Endothelial cell of umbilical vein (primary cell): ENCODE measurements at regions not wholly inside any gene's neighbourhood (a gene's known extent, or its start where the extent isn't known, plus 50 kb on each side); places are given as distances from the start of the nearest gene placed in this dataset.
"Not testable (repeated sequence)": the region's sequence is repeated elsewhere in the genome, so short reads cannot be mapped to it uniquely, and the experiment has no call there.

Source experiments
- BruUV-seq: library from RNA; stranded (reverse); fragments of 400-500 nt; replicated peaks from 2 replicates; lab custom pipeline; 2021; lab: Mats Ljungman, UMichigan
- CTCF ChIA-PET: fragments of 300-600, 350-600 bp; sonication (Branson Sonifier 250); formaldehyde crosslinking; loops from one replicate; lab custom pipeline; 2021; ENCODE audit warnings: antibody characterized with exemption, inconsistent platforms; lab: Charles Lee
- POLR2A ChIA-PET: fragments of 300-600, 350-600 bp; sonication (Branson Sonifier 250); formaldehyde crosslinking; loops from one replicate; lab custom pipeline; 2021; ENCODE audit warnings: antibody characterized with exemption, inconsistent platforms; lab: Charles Lee
- DNase-seq: peaks from one replicate; pipeline ENCODE4 v3.0.0-alpha.2; 2011; ENCODE audit warnings: low read depth, low spot score
- FAIRE-seq: peaks from 2 replicates; lab custom pipeline; 2011; peaks lifted over from hg19 to GRCh38; lab: Jason Lieb, UNC
- H2AFZ ChIP-seq: 2 replicates; pipeline ENCODE4 v1.6.0; 2012; ENCODE audit warnings: low read depth, low read length, control low read depth, inconsistent platforms
- H3K27ac ChIP-seq: 2 replicates; pipeline ENCODE4 v1.5.1; 2011; ENCODE audit warnings: low read depth, mild to moderate bottlenecking, control low read depth, low read length, moderate library complexity; ENCODE audit not compliant: insufficient read depth
- H3K27me3 ChIP-seq, 2 experiments: 2 replicates each; pipeline versions ENCODE4 v1.6.0 to v1.6.1; 2011; ENCODE audit warnings: low read length in 2 of 2, mixed read lengths in 1 of 2; ENCODE audit not compliant: control insufficient read depth in 2 of 2, insufficient read depth in 2 of 2
- H3K36me3 ChIP-seq, 2 experiments: 2 replicates in 1 of 2; 3 replicates in 1 of 2; pipeline ENCODE4 v1.5.1; 2011; ENCODE audit warnings: low read length in 2 of 2, mild to moderate bottlenecking in 1 of 2, moderate library complexity in 1 of 2; ENCODE audit not compliant: control insufficient read depth in 2 of 2, insufficient read depth in 2 of 2; ENCODE audit errors: extremely low read depth in 1 of 2
- H3K4me1 ChIP-seq: 3 replicates; pipeline ENCODE4 v1.5.1; 2011; ENCODE audit warnings: mild to moderate bottlenecking, low read length; ENCODE audit not compliant: control insufficient read depth, insufficient read depth; ENCODE audit errors: extremely low read depth
- H3K4me2 ChIP-seq: 2 replicates; pipeline ENCODE4 v1.6.1; 2011; ENCODE audit warnings: low read length, control low read depth, mixed read lengths; ENCODE audit not compliant: insufficient read depth
- H3K4me3 ChIP-seq, 3 experiments: fragments of 200-600 bp in 1 of 3; sonication (generic), shearing (Covaris generic) in 1 of 3; replicated peaks in 1 of 3; 2 replicates each; pipeline ENCODE4 v1.5.1; 2011 to 2016; ENCODE audit warnings: control low read depth in 3 of 3, low read length in 3 of 3, mild to moderate bottlenecking in 2 of 3, inconsistent platforms in 1 of 3, low read depth in 1 of 3, moderate library complexity in 1 of 3; ENCODE audit not compliant: insufficient read depth in 1 of 3
- H3K79me2 ChIP-seq: 2 replicates; pipeline ENCODE4 v1.6.0; 2012; ENCODE audit warnings: low read length, inconsistent platforms; ENCODE audit not compliant: control insufficient read depth, insufficient read depth
- H3K9ac ChIP-seq: replicated peaks from 2 replicates; pipeline ENCODE3; 2011; ENCODE audit warnings: low read length, control low read depth; ENCODE audit not compliant: insufficient read depth; ENCODE audit errors: extremely low read depth
- H3K9me1 ChIP-seq: replicated peaks from 3 replicates; pipeline ENCODE4 v1.6.0; 2011; ENCODE audit warnings: mild to moderate bottlenecking, low read length; ENCODE audit not compliant: control insufficient read depth, insufficient read depth; ENCODE audit errors: extremely low read depth
- H3K9me3 ChIP-seq: replicated peaks from 2 replicates; pipeline ENCODE4 v1.5.1; 2012; ENCODE audit warnings: low read length, inconsistent platforms; ENCODE audit not compliant: control insufficient read depth, insufficient read depth
- H4K20me1 ChIP-seq: replicated peaks from 2 replicates; pipeline ENCODE3; 2011; ENCODE audit warnings: mild to moderate bottlenecking, low read length; ENCODE audit not compliant: control insufficient read depth, insufficient read depth; ENCODE audit errors: extremely low read depth
- CTCF ChIP-seq, 2 donors: IDR thresholded peaks; 1 replicate in 1 of 2; 2 replicates in 1 of 2; pipeline ENCODE4 v1.5.1; 2011; ENCODE audit warnings: low read length in 2 of 2, mild to moderate bottlenecking in 2 of 2, moderate library complexity in 2 of 2, control low read depth in 1 of 2, inconsistent platforms in 1 of 2, low read depth in 1 of 2; ENCODE audit not compliant: insufficient read depth in 1 of 2; ENCODE audit errors: extremely low read depth in 1 of 2
- GATA2 ChIP-seq: IDR thresholded peaks from 2 replicates; pipeline ENCODE4 v1.7.0; 2011; ENCODE audit warnings: low read depth, mild to moderate bottlenecking, moderate library complexity, mixed read lengths, low read length; ENCODE audit not compliant: insufficient read length, insufficient read depth
- dilution Hi-C: fragments of 300-500 bp; cut with MboI; formaldehyde crosslinking; loops from one replicate; pipeline ENCODE4 v1.15.0; 2019; ENCODE audit warnings: low sequenced_read_pairs; ENCODE audit not compliant: extremely low pct_ligation_motif_present
- intact Hi-C: fragments of 100-400 bp; cut with micrococcal nuclease; formaldehyde crosslinking; loops from one replicate; pipeline ENCODE4 v1.10.0; 2022

DNA sequence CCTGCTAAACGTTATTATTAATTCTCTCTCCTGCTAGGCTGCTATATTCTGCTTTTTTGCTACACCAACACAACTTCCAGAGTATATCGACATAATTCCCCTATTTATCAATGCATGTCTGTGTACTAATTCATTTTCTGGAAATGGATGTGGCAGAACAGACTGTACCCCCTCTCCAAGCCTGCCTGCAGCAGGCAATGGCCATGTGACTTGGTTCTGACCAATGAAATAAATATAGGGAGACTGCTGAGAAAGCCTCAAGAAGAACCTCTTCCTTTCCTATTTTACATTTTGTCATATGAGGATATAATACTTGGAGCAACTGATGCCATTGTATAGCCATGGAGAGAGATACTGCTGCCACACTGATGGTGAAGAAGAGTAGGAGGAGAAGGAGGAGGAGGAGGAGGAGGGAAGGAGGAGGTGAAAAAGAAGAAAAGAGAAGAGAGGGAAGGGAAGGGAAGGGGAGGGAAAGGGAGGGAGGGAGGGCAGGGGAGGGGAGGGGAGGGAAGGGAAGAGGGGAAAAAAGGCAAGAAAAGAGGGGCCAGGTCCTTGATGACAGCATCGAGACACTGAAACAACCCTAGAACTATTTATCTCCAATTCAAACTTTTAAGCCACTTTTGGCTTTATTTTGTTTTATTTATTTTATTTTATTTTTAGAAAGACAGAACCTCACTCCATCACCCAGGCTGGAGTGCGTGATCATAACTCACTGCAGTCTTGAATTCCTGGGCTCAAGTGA is 57.0 kb upstream of the SPP1 start:
- no peak overlapping the region for H3K9ac ChIP-seq
- no peaks in the 10 kb centered on the region for H3K4me1 ChIP-seq
- no peaks in the 10 kb centered on the region for H3K79me2 ChIP-seq
- no peak overlapping the region for H3K4me2 ChIP-seq
- H3K27me3 ChIP-seq = no peaks in the 10 kb centered on the region
- H2AFZ ChIP-seq = no peak overlapping the region
- no peaks in the 10 kb centered on the region for H3K36me3 ChIP-seq
- no peaks in the 10 kb centered on the region for H3K9me3 ChIP-seq
- H3K4me3 ChIP-seq = no peak overlapping the region
- no peaks in the 10 kb centered on the region for H3K9me1 ChIP-seq
- dilution Hi-C loops = no loop called here
- BruUV-seq = no TSS peak
- intact Hi-C loops = no loop called here
- DNase-seq = no peak
- ChIA-PET CTCF (no interaction called here), POLR2A (no interaction called here)
- no peak overlapping the region for H3K27ac ChIP-seq
- TF ChIP-seq CTCF (IDR thresholded peaks at IDR 0.05; ENCODE audit: extremely low read depth in 1 of 2, insufficient read depth in 1 of 2, low read depth in 1 of 2, low read length in 2 of 2) (no peak), GATA2 (no peak)
- no peaks in the 10 kb centered on the region for H4K20me1 ChIP-seq
- FAIRE-seq = no peak

GRCh38 chr4:87919304-87919703 is 56.2 kb upstream of the SPP1 start:
- H3K79me2 ChIP-seq, H3K36me3 ChIP-seq, H3K4me2 ChIP-seq, H3K9ac ChIP-seq, H3K27me3 ChIP-seq, H3K4me3 ChIP-seq, dilution Hi-C loops, H3K9me3 ChIP-seq, H3K4me1 ChIP-seq, H3K9me1 ChIP-seq, H2AFZ ChIP-seq, POLR2A ChIA-PET, intact Hi-C loops, H4K20me1 ChIP-seq, DNase-seq, FAIRE-seq, H3K27ac ChIP-seq, BruUV-seq: not testable (repeated sequence)
- CTCF ChIA-PET = interaction anchor here (0.8 kb wide), 1 partner anchor 16 kb away, joined by 3 read pairs; no protein-coding TSS in a partner anchor
